Large intestine (tissue), 3 donors: ENCODE measurements at regions not wholly inside any gene's neighbourhood (a gene's known extent, or its start where the extent isn't known, plus 50 kb on each side); places are given as distances from the start of the nearest gene placed in this dataset.
"Not testable (repeated sequence)": the region's sequence is repeated elsewhere in the genome, so short reads cannot be mapped to it uniquely, and the experiment has no call there.

Experiments used
- DNase-seq, 2 donors: peaks; one replicate each; pipeline versions ENCODE4 v3.0.0 to v3.0.0-alpha.2; 2013
- H3K27ac ChIP-seq: one replicate; pipeline ENCODE4 v1.5.1; 2013; ENCODE audit warnings: low read length
- H3K27me3 ChIP-seq: 2 replicates; pipeline ENCODE4 v1.6.1; 2013; ENCODE audit warnings: low read length; ENCODE audit not compliant: control insufficient read depth, insufficient read depth
- H3K36me3 ChIP-seq: 2 replicates; pipeline ENCODE4 v1.6.1; 2013; ENCODE audit warnings: low read length; ENCODE audit not compliant: control insufficient read depth, insufficient read depth
- H3K4me1 ChIP-seq: one replicate; pipeline ENCODE4 v1.6.1; 2013; ENCODE audit warnings: low read length; ENCODE audit not compliant: control insufficient read depth, insufficient read depth
- H3K4me3 ChIP-seq: one replicate; pipeline ENCODE4 v1.5.1; 2013; ENCODE audit warnings: low read length
- H3K9me3 ChIP-seq: one replicate; pipeline ENCODE4 v1.6.1; 2013; ENCODE audit warnings: mild to moderate bottlenecking, low read depth, low read length, moderate library complexity; ENCODE audit not compliant: control insufficient read depth
- WGBS: methylation state at CpG from one replicate; pipeline ENCODE4 v1.1.5; 2013; ENCODE audit warnings: low lambda C conversion rate; ENCODE audit not compliant: insufficient coverage; 5-methylcytosine and 5-hydroxymethylcytosine counted together

GRCh38 chr5:77871016-77871415, 94.9 kb upstream of the TBCA start:
- H3K9me3 ChIP-seq = no peaks in the 10 kb centered on the region
- H3K36me3 ChIP-seq = no peaks in the 10 kb centered on the region
- 88% methylated on average over 3 of the region's 6 CpGs for WGBS
- peaks cover 13% of the 10 kb centered on the region for H3K27me3 ChIP-seq
- H3K27ac ChIP-seq = no peak overlapping the region
- H3K4me1 ChIP-seq = no peaks in the 10 kb centered on the region
- no peak for DNase-seq
- no peak overlapping the region for H3K4me3 ChIP-seq

GRCh38 chr5:77869116-77869798, 93.1 kb upstream of the TBCA start:
- Histone ChIP-seq H3K27me3 (peaks cover 24% of the 10 kb centered on the region), H3K4me3 (no peak overlapping the region), H3K4me1 (no peaks in the 10 kb centered on the region), H3K36me3 (no peaks in the 10 kb centered on the region), H3K27ac (no peak overlapping the region), H3K9me3 (no peaks in the 10 kb centered on the region)
- DNase-seq = no peak
- WGBS = 64% methylated on average over 3 of the region's 11 CpGs

GRCh38 chr5:77867914-77868313, 91.8 kb upstream of the TBCA start:
- peaks cover 24% of the 10 kb centered on the region for H3K27me3 ChIP-seq
- H3K4me1 ChIP-seq = no peaks in the 10 kb centered on the region
- no peak for DNase-seq
- no peaks in the 10 kb centered on the region for H3K9me3 ChIP-seq
- H3K27ac ChIP-seq = no peak overlapping the region
- H3K36me3 ChIP-seq = no peaks in the 10 kb centered on the region
- no CpG with 5 or more reads among the region's 4 CpGs for WGBS
- H3K4me3 ChIP-seq = no peak overlapping the region

GRCh38 chr5:77867194-77867691, 91.1 kb upstream of the TBCA start:
- Histone ChIP-seq H3K9me3 (no peaks in the 10 kb centered on the region), H3K36me3 (no peaks in the 10 kb centered on the region), H3K4me1 (no peaks in the 10 kb centered on the region), H3K4me3 (no peak overlapping the region), H3K27ac (no peak overlapping the region), H3K27me3 (peaks cover 27% of the 10 kb centered on the region)
- DNase-seq = no peak
- 44% methylated on average over 2 of the region's 2 CpGs for WGBS

GRCh38 chr5:77866198-77866597, 90.1 kb upstream of the TBCA start:
- no peak overlapping the region for H3K4me3 ChIP-seq
- H3K36me3 ChIP-seq = no peaks in the 10 kb centered on the region
- no peak for DNase-seq

GRCh38 chr5:77864997-77865396, 88.9 kb upstream of the TBCA start:
- DNase-seq = no peak
- H3K27me3 ChIP-seq = peaks cover 30% of the 10 kb centered on the region
- 60% methylated on average over 1 of the region's 8 CpGs for WGBS
- no peak overlapping the region for H3K4me3 ChIP-seq
- no peaks in the 10 kb centered on the region for H3K4me1 ChIP-seq
- H3K36me3 ChIP-seq = no peaks in the 10 kb centered on the region
- no peaks in the 10 kb centered on the region for H3K9me3 ChIP-seq
- H3K27ac ChIP-seq = no peak overlapping the region

More at GRCh38 chr5:77866198-77866597, 90.1 kb upstream of the TBCA start:
- H3K27ac ChIP-seq = no peak overlapping the region
- H3K4me1 ChIP-seq = no peaks in the 10 kb centered on the region
- WGBS = no CpG with 5 or more reads among the region's 7 CpGs
- H3K27me3 ChIP-seq = peaks cover 30% of the 10 kb centered on the region
- no peaks in the 10 kb centered on the region for H3K9me3 ChIP-seq

GRCh38 chr5:77863181-77863580, 87.0 kb upstream of the TBCA start:
- H3K36me3 ChIP-seq = no peaks in the 10 kb centered on the region
- 60% methylated on average over 1 of the region's 1 CpG for WGBS
- no peaks in the 10 kb centered on the region for H3K4me1 ChIP-seq
- peaks cover 27% of the 10 kb centered on the region for H3K27me3 ChIP-seq
- no peak overlapping the region for H3K4me3 ChIP-seq
- no peak for DNase-seq
- no peaks in the 10 kb centered on the region for H3K9me3 ChIP-seq
- no peak overlapping the region for H3K27ac ChIP-seq

- Histone ChIP-seq H3K27me3 (peaks cover 31% of the 10 kb centered on the region), H3K9me3 (no peaks in the 10 kb centered on the region), H3K4me1 (no peaks in the 10 kb centered on the region), H3K27ac (no peak overlapping the region), H3K36me3 (no peaks in the 10 kb centered on the region), H3K4me3 (no peak overlapping the region)
- no CpG with 5 or more reads among the region's 1 CpG for WGBS
- DNase-seq = no peak
Measured at GRCh38 chr5:77861576-77861975, 85.4 kb upstream of the TBCA start.

GRCh38 chr5:77859306-77859705, 83.2 kb upstream of the TBCA start:
- no peaks in the 10 kb centered on the region for H3K9me3 ChIP-seq
- H3K27me3 ChIP-seq = peaks cover 33% of the 10 kb centered on the region
- DNase-seq = no peak
- WGBS = 100% methylated on average over 1 of the region's 1 CpG
- H3K36me3 ChIP-seq = no peaks in the 10 kb centered on the region
- no peak overlapping the region for H3K27ac ChIP-seq
- H3K4me3 ChIP-seq = no peak overlapping the region
- no peaks in the 10 kb centered on the region for H3K4me1 ChIP-seq

GRCh38 chr5:77858678-77859077, 82.5 kb upstream of the TBCA start:
- WGBS = 93% methylated on average over 3 of the region's 9 CpGs
- not testable (repeated sequence) for H3K9me3 ChIP-seq, DNase-seq, H3K4me3 ChIP-seq, H3K36me3 ChIP-seq, H3K27ac ChIP-seq, H3K4me1 ChIP-seq
- peaks cover 39% of the 10 kb centered on the region for H3K27me3 ChIP-seq

GRCh38 chr5:77855369-77855768, 79.2 kb upstream of the TBCA start:
- Histone ChIP-seq H3K9me3 (peaks cover 12% of the 10 kb centered on the region), H3K27ac (no peak overlapping the region), H3K4me3 (no peak overlapping the region), H3K4me1 (no peaks in the 10 kb centered on the region), H3K27me3 (peaks cover 59% of the 10 kb centered on the region), H3K36me3 (no peaks in the 10 kb centered on the region)
- DNase-seq = no peak
- no CpG with 5 or more reads among the region's 3 CpGs for WGBS
